ENCODE measurements at regions not wholly inside any gene's neighbourhood (a gene's known extent, or its start where the extent isn't known, plus 50 kb on each side); places are given as distances from the start of the nearest gene placed in this dataset.

DNA sequence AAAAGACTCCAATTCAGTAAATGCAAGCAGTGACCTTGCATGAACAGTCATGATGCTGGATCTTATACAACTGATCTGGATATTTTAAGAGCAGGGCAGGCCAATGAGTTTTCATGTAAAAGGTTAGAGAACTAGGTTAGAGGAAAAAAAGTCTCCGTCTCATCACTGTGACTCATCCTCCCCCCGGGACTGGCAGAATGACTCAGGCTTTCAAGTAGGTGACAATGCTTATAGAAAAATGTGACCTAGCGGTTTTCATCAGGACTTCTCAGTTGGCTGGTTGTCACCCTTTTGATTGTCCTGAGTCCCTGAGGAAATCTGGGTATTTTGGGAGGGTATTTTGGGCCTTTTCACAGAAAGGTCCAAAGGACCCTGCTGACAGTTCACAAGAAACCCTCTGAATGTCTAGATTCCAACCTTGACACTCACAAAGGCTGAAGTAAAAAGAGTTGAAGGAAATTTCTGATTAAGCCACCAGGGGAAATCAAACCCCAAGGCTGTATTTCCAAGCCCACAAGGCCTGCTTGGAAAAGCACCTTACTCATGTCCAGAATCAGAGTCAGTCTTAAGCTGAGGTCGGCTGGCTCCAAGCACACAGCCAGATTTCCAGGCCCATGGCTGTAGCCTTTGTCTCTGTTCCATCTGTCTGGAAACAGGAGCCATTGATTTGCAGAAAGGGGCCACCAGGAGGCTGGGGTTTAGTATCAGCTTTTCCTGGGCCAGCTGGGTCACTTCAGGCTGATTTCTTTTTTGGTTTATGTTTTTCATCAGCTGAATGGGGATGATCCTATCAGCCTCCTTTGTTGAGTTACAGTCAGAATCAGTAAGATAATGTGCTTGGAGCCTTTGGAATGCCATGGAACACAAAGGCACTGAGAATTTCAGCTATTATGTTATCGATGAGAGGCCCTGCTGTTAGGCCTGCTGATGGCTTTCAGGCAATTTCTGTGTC lies 226.4 kb upstream of the HABP2 start:
- Histone ChIP-seq H3K4me2 (ENCODE audit: low read length) (no peak overlapping the region), H3K9me2 (ENCODE audit: insufficient read depth, low read length) (no peaks in the 10 kb centered on the region), H3K27ac (ENCODE audit: low read depth, low read length, poor library complexity, severe bottlenecking) (no peak overlapping the region), H2AFZ (ENCODE audit: low read length) (no peak overlapping the region), H3K79me2 (ENCODE audit: insufficient read depth, low read depth, low read length) (no peaks in the 10 kb centered on the region), H3K9me3 (ENCODE audit: low read length) (no peaks in the 10 kb centered on the region), H3K4me1 (ENCODE audit: insufficient read depth, low read length, poor library complexity, severe bottlenecking) (no peaks in the 10 kb centered on the region), H4K20me1 (ENCODE audit: insufficient read depth, low read length) (no peaks in the 10 kb centered on the region), H3K36me3 (ENCODE audit: insufficient read depth, low read length) (no peaks in the 10 kb centered on the region), H3K4me3 (ENCODE audit: low read depth, low read length, poor library complexity, severe bottlenecking) (no peak overlapping the region)
- intact Hi-C loops (cut with micrococcal nuclease; ENCODE audit: unreplicated experiment): no loop called here
- ChIA-PET POLR2A (no interaction called here), CTCF (ENCODE audit: unreplicated experiment) (no interaction called here)
- no TSS peak for BruUV-seq (replicated peaks)
- TF ChIP-seq, protein P1, sequence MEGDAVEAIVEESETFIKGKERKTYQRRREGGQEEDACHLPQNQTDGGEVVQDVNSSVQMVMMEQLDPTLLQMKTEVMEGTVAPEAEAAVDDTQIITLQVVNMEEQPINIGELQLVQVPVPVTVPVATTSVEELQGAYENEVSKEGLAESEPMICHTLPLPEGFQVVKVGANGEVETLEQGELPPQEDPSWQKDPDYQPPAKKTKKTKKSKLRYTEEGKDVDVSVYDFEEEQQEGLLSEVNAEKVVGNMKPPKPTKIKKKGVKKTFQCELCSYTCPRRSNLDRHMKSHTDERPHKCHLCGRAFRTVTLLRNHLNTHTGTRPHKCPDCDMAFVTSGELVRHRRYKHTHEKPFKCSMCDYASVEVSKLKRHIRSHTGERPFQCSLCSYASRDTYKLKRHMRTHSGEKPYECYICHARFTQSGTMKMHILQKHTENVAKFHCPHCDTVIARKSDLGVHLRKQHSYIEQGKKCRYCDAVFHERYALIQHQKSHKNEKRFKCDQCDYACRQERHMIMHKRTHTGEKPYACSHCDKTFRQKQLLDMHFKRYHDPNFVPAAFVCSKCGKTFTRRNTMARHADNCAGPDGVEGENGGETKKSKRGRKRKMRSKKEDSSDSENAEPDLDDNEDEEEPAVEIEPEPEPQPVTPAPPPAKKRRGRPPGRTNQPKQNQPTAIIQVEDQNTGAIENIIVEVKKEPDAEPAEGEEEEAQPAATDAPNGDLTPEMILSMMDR (conservative IDR thresholded peaks at IDR 0.05; ENCODE audit: low read length): no peak
- no peak for TF ChIP-seq EZH2phosphoT487 (IDR thresholded peaks at IDR 0.05; ENCODE audit: borderline replicate concordance, low read depth, low read length)
- no peak for DNase-seq (ENCODE audit: low spot score)

DNA sequence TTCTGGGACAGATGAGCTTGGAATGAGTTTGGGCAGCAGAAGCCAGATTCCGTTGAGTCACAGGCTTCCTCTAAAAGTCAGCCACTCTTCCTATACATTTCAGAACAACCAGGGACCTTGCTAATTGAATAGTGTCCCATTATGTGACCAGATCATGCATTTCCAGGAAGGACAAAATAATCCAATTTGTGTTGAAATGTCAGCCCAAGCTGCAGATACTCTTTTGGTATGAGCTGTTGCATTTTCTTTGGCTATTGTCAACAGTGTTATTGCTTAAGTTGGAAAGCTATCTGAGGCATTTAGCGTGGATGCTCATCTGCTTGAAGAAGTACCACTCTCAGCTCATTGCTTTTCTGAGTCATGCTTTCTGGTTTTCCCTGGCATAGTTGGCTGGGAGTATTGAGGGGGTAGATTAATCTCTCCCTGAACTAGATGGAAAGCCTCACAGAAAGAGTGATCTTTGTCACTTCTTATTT lies 223.7 kb upstream of the HABP2 start:
- Histone ChIP-seq H3K79me2 (ENCODE audit: insufficient read depth, low read depth, low read length) (no peaks in the 10 kb centered on the region), H3K36me3 (ENCODE audit: insufficient read depth, low read length) (no peaks in the 10 kb centered on the region), H4K20me1 (ENCODE audit: insufficient read depth, low read length) (no peaks in the 10 kb centered on the region), H3K4me3 (ENCODE audit: low read depth, low read length, poor library complexity, severe bottlenecking) (no peak overlapping the region), H3K9me2 (ENCODE audit: insufficient read depth, low read length) (no peaks in the 10 kb centered on the region), H2AFZ (ENCODE audit: low read length) (no peak overlapping the region), H3K4me1 (ENCODE audit: insufficient read depth, low read length, poor library complexity, severe bottlenecking) (no peaks in the 10 kb centered on the region), H3K27ac (ENCODE audit: low read depth, low read length, poor library complexity, severe bottlenecking) (no peak overlapping the region), H3K9me3 (ENCODE audit: low read length) (no peaks in the 10 kb centered on the region), H3K4me2 (ENCODE audit: low read length) (no peak overlapping the region)
- TF ChIP-seq, protein P1 (conservative IDR thresholded peaks at IDR 0.05; ENCODE audit: low read length): no peak
- no peak for TF ChIP-seq EZH2phosphoT487 (IDR thresholded peaks at IDR 0.05; ENCODE audit: borderline replicate concordance, low read depth, low read length)
- no TSS peak for BruUV-seq (replicated peaks)
- ChIA-PET POLR2A (no interaction called here), CTCF (ENCODE audit: unreplicated experiment) (no interaction called here)
- no peak for DNase-seq (ENCODE audit: low spot score)
- intact Hi-C loops (cut with micrococcal nuclease; ENCODE audit: unreplicated experiment): no loop called here

GRCh38 chr10:113331961-113332360 lies 220.9 kb upstream of the HABP2 start:
- Histone ChIP-seq H3K9me2 (ENCODE audit: insufficient read depth, low read length) (no peaks in the 10 kb centered on the region), H2AFZ (ENCODE audit: low read length) (no peak overlapping the region), H3K36me3 (ENCODE audit: insufficient read depth, low read length) (no peaks in the 10 kb centered on the region), H3K79me2 (ENCODE audit: insufficient read depth, low read depth, low read length) (no peaks in the 10 kb centered on the region), H3K9me3 (ENCODE audit: low read length) (no peaks in the 10 kb centered on the region), H3K27ac (ENCODE audit: low read depth, low read length, poor library complexity, severe bottlenecking) (no peak overlapping the region), H3K4me1 (ENCODE audit: insufficient read depth, low read length, poor library complexity, severe bottlenecking) (no peaks in the 10 kb centered on the region), H3K4me2 (ENCODE audit: low read length) (no peak overlapping the region), H3K4me3 (ENCODE audit: low read depth, low read length, poor library complexity, severe bottlenecking) (no peak overlapping the region), H4K20me1 (ENCODE audit: insufficient read depth, low read length) (no peaks in the 10 kb centered on the region)
- ChIA-PET POLR2A (interaction anchor here (1.0 kb wide), 1 partner anchor 30 kb away, joined by 3 read pairs; no protein-coding TSS in a partner anchor), CTCF (ENCODE audit: unreplicated experiment) (no interaction called here)
- DNase-seq (ENCODE audit: low spot score): no peak
- no TSS peak for BruUV-seq (replicated peaks)
- TF ChIP-seq, protein P1 (conservative IDR thresholded peaks at IDR 0.05; ENCODE audit: low read length): no peak
- TF ChIP-seq EZH2phosphoT487 (IDR thresholded peaks at IDR 0.05; ENCODE audit: borderline replicate concordance, low read depth, low read length): no peak
- intact Hi-C loops (cut with micrococcal nuclease; ENCODE audit: unreplicated experiment): no loop called here
